ENCODE measurements at regions not wholly inside any gene's neighbourhood (a gene's known extent, or its start where the extent isn't known, plus 50 kb on each side); places are given as distances from the start of the nearest gene placed in this dataset.

- TF ChIP-seq GATA1 (IDR thresholded peaks at IDR 0.05; ENCODE audit: low read depth, low read length) (no peak), POLR2A (IDR thresholded peaks at IDR 0.05; ENCODE audit: low read length) (no peak)
- no peak for DNase-seq
Measured at GRCh38 chr2:123211181-123211580, 813.9 kb upstream of the CNTNAP5 start.

GRCh38 chr2:123245156-123245555 is 779.9 kb upstream of the CNTNAP5 start:
- DNase-seq, result no peak
- no peak for TF ChIP-seq POLR2A (IDR thresholded peaks at IDR 0.05; ENCODE audit: low read length)
- no peak for TF ChIP-seq GATA1 (IDR thresholded peaks at IDR 0.05; ENCODE audit: low read depth, low read length)

GRCh38 chr2:123258877-123259539 is 766.1 kb upstream of the CNTNAP5 start:
- TF ChIP-seq GATA1 (IDR thresholded peaks at IDR 0.05; ENCODE audit: low read depth, low read length) (no peak), POLR2A (IDR thresholded peaks at IDR 0.05; ENCODE audit: low read length) (no peak)
- no peak for DNase-seq

GRCh38 chr2:123262856-123263255 is 762.2 kb upstream of the CNTNAP5 start:
- no peak for TF ChIP-seq POLR2A (IDR thresholded peaks at IDR 0.05; ENCODE audit: low read length)
- no peak for TF ChIP-seq GATA1 (IDR thresholded peaks at IDR 0.05; ENCODE audit: low read depth, low read length)
- no peak for DNase-seq

GRCh38 chr2:123283431-123283830 is 741.7 kb upstream of the CNTNAP5 start:
- TF ChIP-seq POLR2A (IDR thresholded peaks at IDR 0.05; ENCODE audit: low read length), result no peak
- TF ChIP-seq GATA1 (IDR thresholded peaks at IDR 0.05; ENCODE audit: low read depth, low read length), result no peak
- no peak for DNase-seq

GRCh38 chr2:123303731-123304130 is 721.4 kb upstream of the CNTNAP5 start:
- DNase-seq, result no peak
- TF ChIP-seq GATA1 (IDR thresholded peaks at IDR 0.05; ENCODE audit: low read depth, low read length) (no peak), POLR2A (IDR thresholded peaks at IDR 0.05; ENCODE audit: low read length) (no peak)
